SK-N-SH treated with all-trans-retinoic acid at 6 μM for 48 hours (cell line): ENCODE measurements at regions not wholly inside any gene's neighbourhood (a gene's known extent, or its start where the extent isn't known, plus 50 kb on each side); places are given as distances from the start of the nearest gene placed in this dataset.

Source experiments
- ARNTL ChIP-seq: fragments of 450-650 bp; formaldehyde crosslinking; IDR thresholded peaks from 2 replicates; pipeline ENCODE4 v1.5.0; 2020; ENCODE audit warnings: low read depth, mild to moderate bottlenecking, moderate library complexity, borderline replicate concordance
- CSDC2 ChIP-seq: fragments of 250-450 bp; sonication (Bioruptor Pico); IDR thresholded peaks from 2 replicates; pipeline ENCODE4 v1.5.0; 2020; ENCODE audit warnings: mild to moderate bottlenecking, moderate library complexity
- ISL1 ChIP-seq: fragments of 250-450 bp; sonication (Bioruptor Pico); IDR thresholded peaks from 2 replicates; pipeline ENCODE4 v2.1.2; 2022; ENCODE audit warnings: mild to moderate bottlenecking, moderate library complexity
- TOX ChIP-seq: fragments of 250-450 bp; sonication (Bioruptor Pico); IDR thresholded peaks from 2 replicates; pipeline ENCODE4 v1.8.0; 2021; ENCODE audit warnings: mild to moderate bottlenecking, moderate library complexity, borderline replicate concordance
- ZFP3 ChIP-seq: fragments of 250-450 bp; sonication (Bioruptor Pico); IDR thresholded peaks from 2 replicates; pipeline ENCODE4 v1.5.0; 2020; ENCODE audit warnings: mild to moderate bottlenecking, moderate library complexity
- TF ChIP-seq, protein P1 (sequence below): fragments of 250-450 bp; sonication (Bioruptor Pico); IDR thresholded peaks from 2 replicates; pipeline ENCODE4 v1.8.0; 2020; ENCODE audit warnings: mild to moderate bottlenecking, moderate library complexity, borderline replicate concordance

DNA sequence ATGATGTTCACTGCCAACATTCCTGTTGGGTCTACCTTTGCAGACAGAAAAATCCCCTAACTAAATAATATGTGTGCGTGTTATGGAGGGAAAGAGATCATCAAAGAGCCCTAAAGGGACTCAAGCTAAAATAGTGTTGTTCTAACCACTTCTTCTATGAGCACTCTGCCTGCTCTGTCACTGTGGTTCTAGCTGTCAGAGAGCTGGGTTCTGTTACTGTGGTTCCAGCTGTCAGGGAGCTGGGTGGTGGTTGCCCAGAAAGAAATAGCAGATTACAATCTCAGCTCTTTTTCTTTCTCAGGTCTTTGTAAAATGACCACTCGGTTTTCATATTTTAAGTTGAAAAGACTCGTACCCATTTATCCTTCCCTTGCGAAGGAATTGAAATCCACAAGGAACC, 176.3 kb downstream of the HS3ST3A1 start:
- TF ChIP-seq TOX (CRISPR knock-in tag) (no peak), ARNTL (no peak), ISL1 (CRISPR knock-in tag) (no peak), CSDC2 (CRISPR knock-in tag) (no peak), ZFP3 (CRISPR knock-in tag) (no peak)
- TF ChIP-seq, protein P1, sequence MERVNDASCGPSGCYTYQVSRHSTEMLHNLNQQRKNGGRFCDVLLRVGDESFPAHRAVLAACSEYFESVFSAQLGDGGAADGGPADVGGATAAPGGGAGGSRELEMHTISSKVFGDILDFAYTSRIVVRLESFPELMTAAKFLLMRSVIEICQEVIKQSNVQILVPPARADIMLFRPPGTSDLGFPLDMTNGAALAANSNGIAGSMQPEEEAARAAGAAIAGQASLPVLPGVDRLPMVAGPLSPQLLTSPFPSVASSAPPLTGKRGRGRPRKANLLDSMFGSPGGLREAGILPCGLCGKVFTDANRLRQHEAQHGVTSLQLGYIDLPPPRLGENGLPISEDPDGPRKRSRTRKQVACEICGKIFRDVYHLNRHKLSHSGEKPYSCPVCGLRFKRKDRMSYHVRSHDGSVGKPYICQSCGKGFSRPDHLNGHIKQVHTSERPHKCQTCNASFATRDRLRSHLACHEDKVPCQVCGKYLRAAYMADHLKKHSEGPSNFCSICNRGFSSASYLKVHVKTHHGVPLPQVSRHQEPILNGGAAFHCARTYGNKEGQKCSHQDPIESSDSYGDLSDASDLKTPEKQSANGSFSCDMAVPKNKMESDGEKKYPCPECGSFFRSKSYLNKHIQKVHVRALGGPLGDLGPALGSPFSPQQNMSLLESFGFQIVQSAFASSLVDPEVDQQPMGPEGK (CRISPR knock-in tag) = no peak
